T1000 (cell line): ENCODE measurements at regions not wholly inside any gene's neighbourhood (a gene's known extent, or its start where the extent isn't known, plus 50 kb on each side); places are given as distances from the start of the nearest gene placed in this dataset.
"Not testable (repeated sequence)": the region's sequence is repeated elsewhere in the genome, so short reads cannot be mapped to it uniquely, and the experiment has no call there.

ENCODE experiments used
- DNase-seq: peaks from one replicate; lab custom pipeline; 2025; ENCODE audit warnings: mixed read lengths; lab: John Stamatoyannopoulos, UW

DNA sequence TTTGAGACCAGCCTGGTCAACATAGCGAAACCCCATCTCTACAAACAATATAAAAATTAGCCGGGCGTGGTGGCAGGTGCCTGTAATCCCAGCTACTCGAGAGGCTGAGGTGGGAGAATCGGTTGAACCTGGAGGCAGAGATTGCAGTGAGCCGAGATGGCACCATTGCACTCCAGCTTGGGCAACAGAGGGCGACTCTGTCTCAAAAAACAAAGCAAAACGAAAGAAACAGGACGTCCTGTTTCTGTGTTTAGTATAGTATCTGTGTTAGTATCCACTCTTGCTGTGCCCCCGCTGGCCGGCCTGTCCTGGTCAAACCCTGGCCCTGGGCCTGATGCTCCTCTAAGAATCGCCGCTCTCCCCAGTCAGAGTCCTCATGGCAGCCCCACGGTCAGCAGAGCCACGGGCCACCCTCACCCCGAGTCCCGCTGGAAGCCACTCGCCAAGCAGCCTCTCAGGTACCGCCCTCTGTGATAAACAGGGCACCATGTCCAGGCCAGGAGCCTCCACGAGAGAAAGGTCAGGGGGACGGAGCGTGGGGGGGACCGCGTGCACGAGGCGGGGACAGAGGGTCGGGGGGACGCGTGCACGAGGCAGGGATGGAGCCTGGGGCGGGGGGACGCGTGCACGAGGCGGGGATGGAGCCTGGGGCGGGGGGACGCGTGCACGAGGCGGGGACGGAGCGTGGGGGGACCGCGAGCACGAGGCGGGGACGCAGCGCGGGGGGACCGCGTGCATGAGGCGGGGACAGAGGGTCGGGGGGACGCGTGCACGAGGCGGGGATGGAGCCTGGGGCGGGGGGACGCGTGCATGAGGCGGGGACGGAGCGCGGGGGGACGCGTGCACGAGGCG is 384.5 kb downstream of the SMOC2 start:
- DNase-seq, result no peak

DNA sequence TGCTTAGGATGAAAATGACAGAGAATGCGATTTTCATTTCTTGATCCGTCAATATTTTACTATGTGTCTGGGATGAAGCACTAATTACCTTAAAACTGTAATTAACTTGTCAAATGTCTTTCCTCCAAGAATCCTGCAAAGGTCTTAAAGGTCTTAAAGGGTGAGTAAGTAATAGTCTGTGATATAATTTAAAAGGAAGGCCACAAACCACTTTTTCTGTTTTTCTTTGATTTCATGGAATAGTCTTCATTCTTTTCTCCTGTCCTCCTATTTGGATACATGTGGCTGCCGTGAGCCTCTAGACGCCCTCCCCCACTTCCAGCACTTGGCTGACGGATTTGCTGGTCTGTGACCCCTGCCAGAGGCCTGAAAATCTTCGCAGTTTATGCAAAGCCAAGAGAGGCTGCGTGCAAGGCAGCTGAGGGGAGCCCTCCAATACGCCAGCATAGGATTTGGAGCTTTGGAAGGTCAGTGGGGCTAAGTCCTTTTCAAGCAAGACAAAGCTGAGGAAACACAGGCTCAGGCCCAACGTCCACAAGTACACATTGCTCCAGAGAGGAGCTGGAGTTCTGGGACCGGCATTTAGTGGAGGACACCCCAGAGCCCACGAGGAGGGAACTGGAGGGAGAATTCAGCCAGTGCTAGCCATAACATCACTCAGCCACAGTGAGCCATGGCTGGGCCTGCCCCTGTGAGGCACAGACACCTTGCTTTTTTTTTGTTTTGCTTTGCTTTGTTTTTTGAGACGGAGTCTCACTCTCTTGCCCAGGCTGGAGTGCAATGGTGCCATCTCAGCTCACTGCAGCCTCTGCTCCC is 382.6 kb downstream of the SMOC2 start:
- no peak for DNase-seq

GRCh38 chr6:168822376-168822775 is 381.4 kb downstream of the SMOC2 start:
- no peak for DNase-seq

DNA sequence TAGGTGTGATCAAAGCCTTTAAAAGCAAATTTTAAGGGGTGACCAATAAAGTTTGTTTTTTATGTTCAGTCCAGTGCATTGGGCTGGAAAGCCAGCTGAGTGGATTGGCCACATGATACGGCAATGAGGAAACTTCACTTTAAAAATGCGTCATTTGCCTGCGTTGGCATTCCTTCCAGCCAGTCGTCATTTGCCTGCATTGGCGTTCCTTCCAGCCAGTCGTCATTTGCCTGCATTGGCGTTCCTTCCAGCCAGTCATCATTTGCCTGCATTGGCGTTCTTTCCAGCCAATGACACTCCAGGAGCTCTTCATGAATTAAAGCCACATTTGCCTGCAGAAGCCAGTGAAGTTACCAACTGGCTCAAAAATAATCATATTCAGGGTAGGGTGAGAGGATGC is 378.6 kb downstream of the SMOC2 start:
- DNase-seq, result no peak

DNA sequence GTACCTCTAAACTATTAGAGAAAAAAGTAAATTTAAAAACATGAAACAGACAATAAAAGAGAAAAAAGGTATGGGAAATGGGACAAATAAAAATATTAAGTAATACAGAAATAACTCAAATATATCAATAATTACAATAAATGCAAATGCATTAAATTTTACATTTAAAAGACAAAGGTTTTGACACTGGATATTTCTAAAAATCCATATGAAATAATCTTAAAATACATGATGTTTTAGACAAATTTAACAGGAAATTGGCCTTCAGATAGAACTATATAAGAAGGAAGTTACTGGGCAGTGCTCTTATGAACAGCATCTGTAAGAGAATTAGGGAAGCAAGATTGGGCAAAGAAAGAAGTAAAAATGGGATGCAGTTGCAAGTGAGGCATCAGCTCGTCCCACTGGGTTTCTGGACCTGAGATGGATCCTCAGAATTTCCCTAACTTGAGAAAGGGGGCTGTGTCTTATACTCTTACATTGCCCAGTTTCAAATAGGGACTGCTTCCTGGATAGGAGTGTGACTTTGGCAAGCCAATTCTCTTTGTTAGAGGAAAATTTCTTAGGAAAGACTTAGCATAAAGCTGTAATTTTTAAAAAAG is 376.7 kb downstream of the SMOC2 start:
- no peak for DNase-seq

DNA sequence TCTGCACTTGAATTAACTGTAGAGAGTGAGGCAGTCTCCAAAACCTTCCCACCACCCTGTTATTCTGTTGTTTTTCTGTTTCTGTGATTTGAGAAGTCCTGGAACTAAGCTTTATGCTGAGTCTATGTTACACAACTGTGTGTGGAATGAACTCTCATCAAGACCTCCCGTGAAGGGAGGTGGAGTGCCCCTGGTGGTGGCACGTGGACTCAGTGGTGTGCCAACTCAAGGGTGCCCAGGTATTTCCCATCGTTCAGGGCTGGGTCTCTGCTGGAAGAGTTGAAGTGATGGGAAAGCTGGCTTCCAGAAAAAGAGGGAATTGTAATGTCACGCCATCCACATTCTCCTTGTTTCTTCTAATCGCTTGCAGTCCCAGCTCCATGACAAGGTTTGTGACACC is 374.2 kb downstream of the SMOC2 start:
- no peak for DNase-seq

GRCh38 chr6:168808232-168808631 is 367.2 kb downstream of the SMOC2 start:
- no peak for DNase-seq

- DNase-seq, result no peak
Measured at GRCh38 chr6:168804331-168804730, 363.3 kb downstream of the SMOC2 start.

DNA sequence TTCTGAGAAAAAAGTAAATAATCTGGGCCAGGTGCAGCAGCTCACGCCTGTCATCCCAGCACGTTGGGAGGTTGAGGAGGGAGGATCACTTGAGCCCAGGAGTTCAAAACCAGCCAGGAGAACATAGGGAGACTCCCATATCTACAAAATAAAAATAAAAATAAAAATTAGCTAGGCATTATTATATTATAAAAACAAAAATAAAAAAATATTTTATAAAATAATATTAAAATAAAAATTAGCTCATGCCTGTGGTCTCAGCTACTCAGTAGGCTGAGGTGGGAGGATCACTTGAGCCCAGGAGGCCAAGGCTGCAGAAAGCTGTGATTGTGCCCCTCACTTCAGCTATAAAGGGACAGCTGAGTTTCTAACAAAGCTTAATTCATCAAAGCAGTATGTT is 362.9 kb downstream of the SMOC2 start:
- no peak for DNase-seq

GRCh38 chr6:168799067-168799466 is 358.1 kb downstream of the SMOC2 start:
- DNase-seq, result no peak

DNA sequence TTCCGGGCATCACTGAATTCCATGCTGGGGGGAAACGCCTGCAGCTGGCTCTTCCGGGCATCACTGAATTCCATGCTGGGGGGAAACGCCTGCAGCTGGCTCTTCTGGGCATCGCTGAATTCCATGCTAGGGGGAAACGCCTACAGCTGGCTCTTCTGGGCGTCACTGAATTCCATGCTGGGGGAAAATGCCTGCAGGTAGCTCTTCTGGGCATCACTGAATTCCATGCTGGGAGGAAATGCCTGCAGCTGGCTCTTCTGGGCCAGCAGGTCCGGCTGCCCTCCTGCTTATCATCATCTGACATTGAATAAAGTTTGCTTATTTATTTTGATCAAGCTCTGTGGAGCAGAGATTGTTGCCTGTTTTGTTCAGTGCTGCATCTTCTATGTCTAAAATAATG is 355.1 kb downstream of the SMOC2 start:
- no peak for DNase-seq

DNA sequence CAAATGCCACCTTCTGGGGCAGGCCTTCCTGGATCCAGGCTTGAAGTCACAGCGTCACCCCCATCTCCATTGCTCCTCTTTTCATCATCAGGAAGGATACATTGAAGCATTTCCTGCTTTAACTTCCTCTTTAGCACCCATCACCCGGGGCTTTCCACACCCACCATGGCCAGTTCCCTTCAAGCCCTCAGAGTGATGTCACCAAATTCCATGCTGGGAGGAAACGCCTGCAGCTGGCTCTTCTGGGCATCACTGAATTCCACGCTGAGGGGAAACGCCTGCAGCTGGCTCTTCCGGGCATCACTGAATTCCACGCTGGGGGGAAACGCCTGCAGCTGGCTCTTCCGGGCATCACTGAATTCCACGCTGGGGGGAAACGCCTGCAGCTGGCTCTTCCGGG is 354.6 kb downstream of the SMOC2 start:
- not testable (repeated sequence) for DNase-seq

- no peak for DNase-seq
Measured at GRCh38 chr6:168794491-168794890, 353.5 kb downstream of the SMOC2 start.

GRCh38 chr6:168793649-168794048 is 352.7 kb downstream of the SMOC2 start:
- DNase-seq, result no peak

DNA sequence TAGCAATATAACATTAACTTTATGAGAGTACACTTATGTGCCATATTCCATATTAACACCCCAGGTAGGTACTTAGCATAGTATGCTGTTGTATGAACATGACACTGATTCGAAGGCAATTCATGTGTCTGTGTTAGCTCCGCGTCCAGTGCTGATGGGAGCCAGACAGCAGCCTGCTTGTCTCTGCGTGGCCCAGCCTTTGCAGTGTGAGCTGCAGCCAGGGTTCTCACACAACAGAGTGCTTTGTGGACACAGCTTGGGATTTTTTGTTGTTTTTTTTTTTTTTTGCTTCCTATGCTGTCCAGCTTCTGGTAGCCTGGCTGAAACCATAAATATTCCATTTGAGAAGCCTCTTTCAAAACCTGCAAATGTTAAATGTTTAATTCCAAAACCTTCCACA is 350.9 kb downstream of the SMOC2 start:
- DNase-seq, result no peak

- DNase-seq, result no peak
Measured at GRCh38 chr6:168789699-168790098, 348.7 kb downstream of the SMOC2 start.

- DNase-seq, result no peak
Measured at GRCh38 chr6:168785720-168786511, 344.9 kb downstream of the SMOC2 start.

GRCh38 chr6:168784426-168784825 is 343.4 kb downstream of the SMOC2 start:
- no peak for DNase-seq

GRCh38 chr6:168783720-168784119 is 342.7 kb downstream of the SMOC2 start:
- no peak for DNase-seq

GRCh38 chr6:168782187-168782751 is 341.3 kb downstream of the SMOC2 start:
- DNase-seq, result no peak

DNA sequence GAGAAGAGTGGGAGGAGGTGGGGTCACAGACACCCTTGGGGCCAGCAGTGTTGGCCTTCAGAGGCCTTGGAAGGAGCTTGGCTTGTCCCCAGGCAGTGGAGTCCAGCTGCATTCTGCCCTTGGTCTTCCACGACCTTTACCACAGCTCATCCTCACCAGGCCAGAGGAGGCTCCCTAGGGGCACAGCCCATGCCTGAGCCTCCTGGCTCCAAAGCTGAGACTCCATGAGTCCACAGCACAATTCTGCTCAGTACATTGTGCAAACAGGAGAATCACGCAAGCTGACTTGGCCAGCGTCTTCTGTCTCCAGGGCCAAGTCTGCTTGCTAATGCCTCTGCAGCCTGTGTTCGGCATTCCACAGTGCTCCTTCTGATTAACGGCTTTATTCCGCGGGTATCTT is 337.2 kb downstream of the SMOC2 start:
- DNase-seq, result no peak

GRCh38 chr6:168774381-168774780 is 333.4 kb downstream of the SMOC2 start:
- DNase-seq, result no peak
